Heart left ventricle (tissue), 16 donors: ENCODE measurements at regions not wholly inside any gene's neighbourhood (a gene's known extent, or its start where the extent isn't known, plus 50 kb on each side); places are given as distances from the start of the nearest gene placed in this dataset.

Source experiments
- ATAC-seq, 4 donors: fragments of 200-7000 bp; cut with Tn5 transposase; one replicate each; pipeline ENCODE4 v1.9.1; 2020 to 2022; ENCODE audit warnings: moderate library complexity in 4 of 4, mild to moderate bottlenecking in 3 of 4, moderate number of reproducible peaks in 1 of 4
- DNase-seq, 5 donors: peaks; one replicate each; pipeline ENCODE4 v3.0.0-alpha.2; 2020
- H3K27ac ChIP-seq, 12 donors: fragments of 200-600 bp; sonication (generic) in 4 of 12; one replicate each; pipeline versions ENCODE4 v1.5.0 to v1.8.0; 2016 to 2022; ENCODE audit warnings: mild to moderate bottlenecking in 2 of 12
- H3K27me3 ChIP-seq, 9 donors: fragments of 200-600 bp; sonication (generic) in 2 of 9; one replicate each; pipeline versions ENCODE4 v1.5.1 to v1.8.0; 2016 to 2022; ENCODE audit warnings: mild to moderate bottlenecking in 3 of 9
- H3K36me3 ChIP-seq, 9 donors: fragments of 200-600 bp; sonication (generic) in 2 of 9; one replicate each; pipeline versions ENCODE4 v1.5.0 to v1.8.0; 2018 to 2022; ENCODE audit warnings: mild to moderate bottlenecking in 2 of 9
- H3K4me1 ChIP-seq, 12 donors: fragments of 200-600 bp; sonication (generic) in 4 of 12; one replicate each; pipeline versions ENCODE4 v1.5.0 to v1.8.0; 2016 to 2022; ENCODE audit warnings: mild to moderate bottlenecking in 3 of 12
- H3K4me3 ChIP-seq, 12 donors: fragments of 200-600 bp; sonication (generic) in 4 of 12; one replicate each; pipeline versions ENCODE4 v1.5.0 to v1.8.0; 2017 to 2022; ENCODE audit warnings: mild to moderate bottlenecking in 9 of 12, moderate library complexity in 4 of 12
- H3K9me3 ChIP-seq, 12 donors: fragments of 200-600 bp; sonication (generic) in 4 of 12; one replicate each; pipeline versions ENCODE4 v1.5.0 to v1.8.0; 2016 to 2022; ENCODE audit warnings: mild to moderate bottlenecking in 1 of 12
- POLR2A ChIP-seq, 2 donors: fragments of 450-650 bp; IDR thresholded peaks; one replicate each; pipeline ENCODE4 v1.6.1; 2017; ENCODE audit warnings: antibody characterized with exemption in 2 of 2, mild to moderate bottlenecking in 2 of 2, moderate library complexity in 2 of 2
- WGBS, 4 donors: extraction: QIAGEN DNeasy Blood & Tissue Kit in 2 of 4; methylation state at CpG; one replicate each; pipeline versions ENCODE4 v1.1.5 to v1.1.7; 2013 to 2018; 5-methylcytosine and 5-hydroxymethylcytosine counted together
- intact Hi-C, 10 donors: fragments of 100-400 bp; cut with DNase I; formaldehyde crosslinking; loops; one replicate each; pipeline versions ENCODE4 v1.11.1 to v1.14.2; 2022
- TF ChIP-seq, protein P1 (sequence below), 12 donors: fragments of 200-600 bp; sonication (generic) in 4 of 12; IDR thresholded peaks; one replicate each; pipeline versions ENCODE4 v1.5.0 to v1.8.0; 2018 to 2022; ENCODE audit warnings: antibody characterized with exemption in 12 of 12, mild to moderate bottlenecking in 5 of 12
- donor health status: ischemic (EF 13 %, LVEDD 7.1; RV severe dilation, severe dysfunction).
- donor health status: healthy with polysubstance abuse.
- donor health status: DM: no; HTN: yes; CAD: no.
- donor health status: DM: no; HTN: no; CAD: no.
- donor health status: ischemic (EF 25% LVEDD 6.9; RV normal size, moderate dysfunction).
- donor health status: ischemic (EF 25% LVEDD 5.7; RV mildly dilated, moderate dysfunction).
- donor health status: healthy.
- donor health status: DM: yes; HTN: yes; CAD: no.
- donor health status: ischemic (EF 35%, LVEDD 5.7; RV mildly dilated, moderate dysfunction).
- donor health status: nonischemic (EF 11% LVEDD 7.7; RV severe dilation, severe dysfunction).
- donor health status: DM: yes; HTN: yes; CAD: no.
- donor health status: PGD.
- donor health status: ischemic (EF 29% LVEDD 5.4; RV normal size, mild dysfunction).
- donor health status: nonischemic (EF 23%, LVEDD 6.1; RV moderate dilation, normal function).

DNA sequence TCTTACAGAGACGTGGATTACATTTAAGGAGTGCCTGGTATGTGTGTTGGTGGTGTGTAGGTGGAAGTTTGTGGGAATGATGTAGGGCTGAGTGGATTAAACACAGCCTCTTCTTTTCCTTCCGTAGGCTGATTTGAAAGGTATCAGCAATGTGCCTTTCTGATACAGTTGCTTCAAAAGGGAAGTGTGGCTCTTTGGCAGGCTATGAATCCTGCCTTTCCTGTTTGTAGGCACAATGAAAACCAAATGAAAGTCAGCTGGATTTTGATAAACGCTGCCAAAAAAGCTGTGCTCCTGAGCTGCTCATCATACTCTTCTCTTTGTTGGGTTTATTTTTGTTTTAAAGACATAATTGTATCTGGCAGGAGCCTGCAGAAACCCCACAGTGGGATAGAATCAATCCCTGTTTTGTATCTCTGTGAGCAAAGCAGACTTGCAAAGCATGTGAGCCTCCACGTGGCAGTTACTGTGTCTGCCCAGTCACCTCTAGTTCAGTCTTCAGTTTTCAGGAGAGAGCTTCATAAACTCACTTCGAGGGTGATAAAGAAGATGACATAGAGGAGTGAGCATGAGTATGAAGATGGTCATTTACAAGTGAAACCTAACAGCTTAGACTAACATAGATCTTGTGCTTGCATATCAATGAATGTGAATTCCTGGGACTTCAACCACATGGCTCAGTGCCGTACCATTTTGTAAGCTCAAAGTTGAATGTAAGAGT, 655.7 kb upstream of the KIRREL3 start:
- no peak overlapping the region for H3K27ac ChIP-seq
- ATAC-seq (no peak), DNase-seq (no peak)
- TF ChIP-seq POLR2A (IDR thresholded peaks at IDR 0.05): no peak
- TF ChIP-seq, protein P1, sequence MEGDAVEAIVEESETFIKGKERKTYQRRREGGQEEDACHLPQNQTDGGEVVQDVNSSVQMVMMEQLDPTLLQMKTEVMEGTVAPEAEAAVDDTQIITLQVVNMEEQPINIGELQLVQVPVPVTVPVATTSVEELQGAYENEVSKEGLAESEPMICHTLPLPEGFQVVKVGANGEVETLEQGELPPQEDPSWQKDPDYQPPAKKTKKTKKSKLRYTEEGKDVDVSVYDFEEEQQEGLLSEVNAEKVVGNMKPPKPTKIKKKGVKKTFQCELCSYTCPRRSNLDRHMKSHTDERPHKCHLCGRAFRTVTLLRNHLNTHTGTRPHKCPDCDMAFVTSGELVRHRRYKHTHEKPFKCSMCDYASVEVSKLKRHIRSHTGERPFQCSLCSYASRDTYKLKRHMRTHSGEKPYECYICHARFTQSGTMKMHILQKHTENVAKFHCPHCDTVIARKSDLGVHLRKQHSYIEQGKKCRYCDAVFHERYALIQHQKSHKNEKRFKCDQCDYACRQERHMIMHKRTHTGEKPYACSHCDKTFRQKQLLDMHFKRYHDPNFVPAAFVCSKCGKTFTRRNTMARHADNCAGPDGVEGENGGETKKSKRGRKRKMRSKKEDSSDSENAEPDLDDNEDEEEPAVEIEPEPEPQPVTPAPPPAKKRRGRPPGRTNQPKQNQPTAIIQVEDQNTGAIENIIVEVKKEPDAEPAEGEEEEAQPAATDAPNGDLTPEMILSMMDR (IDR thresholded peaks at IDR 0.05): no peak
- no peaks in the 10 kb centered on the region for H3K36me3 ChIP-seq
- peaks cover 0 to 9% (median 0%) of the 10 kb centered on the region in 12 donors for H3K9me3 ChIP-seq
- peaks cover 0 to 6% (median 0%) of the 10 kb centered on the region in 12 donors for H3K4me1 ChIP-seq
- 38 to 44% (median 40%) methylated on average over 6 of the region's 6 CpGs for WGBS, 4 donors
- no peak overlapping the region for H3K4me3 ChIP-seq
- H3K27me3 ChIP-seq: no peaks in the 10 kb centered on the region
- intact Hi-C loops: no loop called here

DNA sequence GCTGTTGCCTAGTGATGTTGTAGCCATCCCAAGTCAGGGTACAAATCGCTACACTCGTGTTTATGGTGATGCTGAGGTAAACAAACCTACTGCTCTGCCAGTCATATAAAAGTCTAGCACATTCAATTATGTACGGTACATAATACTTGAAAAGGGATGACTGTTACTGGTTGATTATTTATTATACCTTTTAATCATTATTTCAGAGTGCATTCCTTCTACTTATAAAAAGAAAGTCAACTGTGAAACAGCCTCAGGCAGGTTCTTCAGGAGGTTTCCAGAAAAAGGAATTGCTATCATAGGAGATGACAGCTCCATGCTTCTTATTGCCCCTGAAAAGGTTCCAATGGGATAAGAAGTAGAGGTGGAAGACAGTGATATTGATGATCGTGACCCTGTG, 652.5 kb upstream of the KIRREL3 start:
- Histone ChIP-seq H3K4me1 (peaks cover 0 to 6% (median 0%) of the 10 kb centered on the region in 12 donors), H3K4me3 (no peak overlapping the region), H3K9me3 (no peaks in the 10 kb centered on the region), H3K36me3 (no peaks in the 10 kb centered on the region), H3K27ac (no peak overlapping the region), H3K27me3 (no peaks in the 10 kb centered on the region)
- intact Hi-C loops: no loop called here
- 91 to 95% (median 93%) methylated on average over 4 of the region's 4 CpGs for WGBS, 4 donors
- DNase-seq (no peak), ATAC-seq (no peak)
- TF ChIP-seq POLR2A (IDR thresholded peaks at IDR 0.05): no peak
- TF ChIP-seq, protein P1 (IDR thresholded peaks at IDR 0.05): no peak

DNA sequence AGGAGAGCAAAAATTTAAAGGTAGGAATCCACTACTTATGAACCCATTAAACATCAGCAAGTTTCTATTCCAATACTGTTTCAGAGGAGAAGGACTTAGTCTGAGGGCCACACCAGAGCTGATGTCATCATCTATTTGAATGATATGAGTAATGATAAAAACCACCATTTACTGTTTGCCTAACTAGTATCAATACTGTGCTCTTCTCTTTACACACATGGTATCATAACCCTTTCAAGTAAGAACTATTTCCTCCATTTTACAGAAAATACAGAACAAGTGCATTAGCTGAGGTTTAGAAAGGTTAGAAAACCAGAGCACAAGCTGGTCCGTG, 651.3 kb upstream of the KIRREL3 start:
- ATAC-seq (no peak), DNase-seq (no peak)
- Histone ChIP-seq H3K4me1 (peaks cover 0 to 6% (median 0%) of the 10 kb centered on the region in 12 donors), H3K27me3 (no peaks in the 10 kb centered on the region), H3K9me3 (no peaks in the 10 kb centered on the region), H3K36me3 (no peaks in the 10 kb centered on the region), H3K4me3 (no peak overlapping the region), H3K27ac (no peak overlapping the region)
- WGBS, 4 donors: 80 to 96% (median 87%) methylated on average over 1 of the region's 1 CpG
- TF ChIP-seq, protein P1 (IDR thresholded peaks at IDR 0.05): no peak
- TF ChIP-seq POLR2A (IDR thresholded peaks at IDR 0.05): no peak
- intact Hi-C loops: no loop called here

DNA sequence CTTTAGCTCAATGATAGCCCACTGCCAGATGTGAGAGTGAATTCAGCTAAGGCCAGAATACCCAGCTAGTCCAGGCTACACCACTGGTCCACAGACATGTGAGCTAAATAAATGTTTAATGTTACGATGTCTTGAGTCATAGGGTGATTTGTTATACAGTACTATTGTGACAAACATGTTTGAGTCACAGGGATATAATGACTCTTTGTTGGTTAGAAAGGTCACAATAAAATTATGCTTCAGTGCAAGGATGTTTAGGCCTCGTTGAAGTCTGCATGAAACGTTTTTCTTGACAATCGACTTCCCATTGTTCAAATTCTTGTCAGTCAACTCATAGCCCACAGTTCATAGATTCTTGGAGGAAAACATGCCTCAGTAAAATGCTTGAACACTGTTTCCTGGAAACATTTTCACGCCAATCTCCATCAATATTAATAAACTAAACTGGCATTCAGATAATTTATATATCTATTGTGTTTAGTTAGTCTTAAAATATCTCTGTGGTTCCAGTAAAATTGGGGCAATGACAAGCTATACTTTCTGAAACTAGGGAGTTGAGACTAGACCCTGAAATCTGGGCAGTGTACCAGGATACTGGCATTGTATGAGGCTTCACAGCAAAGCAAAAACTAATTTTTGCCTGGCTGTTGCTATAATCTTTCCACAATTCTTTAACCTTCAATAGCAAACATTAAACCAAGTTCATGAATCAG, 650.8 kb upstream of the KIRREL3 start:
- intact Hi-C loops: no loop called here
- DNase-seq: no peak
- TF ChIP-seq, protein P1 (IDR thresholded peaks at IDR 0.05): no peak
- no peak for TF ChIP-seq POLR2A (IDR thresholded peaks at IDR 0.05)
- no peaks in the 10 kb centered on the region for H3K27me3 ChIP-seq
- peaks cover 0 to 1% (median 0%) of the 10 kb centered on the region in 12 donors for H3K4me1 ChIP-seq
- H3K9me3 ChIP-seq: no peaks in the 10 kb centered on the region
- no peaks in the 10 kb centered on the region for H3K36me3 ChIP-seq
- H3K27ac ChIP-seq: no peak overlapping the region
- 72 to 76% (median 75%) methylated on average over 5 of the region's 5 CpGs for whole genome bisulfite sequencing, 4 donors
- ATAC-seq: no peak
- no peak overlapping the region for H3K4me3 ChIP-seq
